Cardiac fibroblast (primary cell): ENCODE measurements at regions not wholly inside any gene's neighbourhood (a gene's known extent, or its start where the extent isn't known, plus 50 kb on each side); places are given as distances from the start of the nearest gene placed in this dataset.
A peak's percentile ranks its signal among the peaks of the same experiment; 100 is the strongest.

ENCODE experiments used
- DNase-seq, 2 donors: peaks; one replicate each; pipeline versions ENCODE4 v3.0.0 to v3.0.0-alpha.2; 2010; ENCODE audit warnings: low read depth in 2 of 2
- H3K4me3 ChIP-seq, 2 donors: replicated peaks in 1 of 2; 1 replicate in 1 of 2; 2 replicates in 1 of 2; pipeline ENCODE4 v1.5.1; 2011; ENCODE audit warnings: low read depth in 2 of 2, low read length in 2 of 2, mild to moderate bottlenecking in 2 of 2, moderate library complexity in 1 of 2
- CTCF ChIP-seq: IDR thresholded peaks from one replicate; pipeline ENCODE4 v1.5.1; 2011; ENCODE audit warnings: low read depth, mild to moderate bottlenecking, low read length, inconsistent platforms

- H3K4me3 ChIP-seq, result no peak overlapping the region
- TF ChIP-seq CTCF, result no peak
- peak; percentile 9 to 42 for DNase-seq
These were observed 104.5 kb upstream of the NUDT12 start for GRCh38 chr5:103667068-103667467.

GRCh38 chr5:103657301-103657700 is 94.7 kb upstream of the NUDT12 start:
- no peak for DNase-seq
- TF ChIP-seq CTCF, result no peak
- H3K4me3 ChIP-seq, result no peak overlapping the region

GRCh38 chr5:103648086-103648485 is 85.5 kb upstream of the NUDT12 start:
- H3K4me3 ChIP-seq, result no peak overlapping the region
- peak; percentile 13 for TF ChIP-seq CTCF
- no peak for DNase-seq

GRCh38 chr5:103646698-103647614 is 84.4 kb upstream of the NUDT12 start:
- TF ChIP-seq CTCF, result no peak
- no peak for DNase-seq
- no peak overlapping the region for H3K4me3 ChIP-seq

GRCh38 chr5:103645816-103646215 is 83.2 kb upstream of the NUDT12 start:
- H3K4me3 ChIP-seq, result no peak overlapping the region
- TF ChIP-seq CTCF, result no peak
- DNase-seq, result no peak

GRCh38 chr5:103638979-103639378 is 76.4 kb upstream of the NUDT12 start:
- no peak overlapping the region for H3K4me3 ChIP-seq
- TF ChIP-seq CTCF, result no peak
- DNase-seq, result no peak
